Keratinocyte (primary cell): ENCODE measurements at regions not wholly inside any gene's neighbourhood (a gene's known extent, or its start where the extent isn't known, plus 50 kb on each side); places are given as distances from the start of the nearest gene placed in this dataset.

Source experiments
- DNase-seq: peaks from one replicate; pipeline ENCODE4 v3.0.0-alpha.2; 2011; ENCODE audit warnings: low read depth, missing footprints, low spot score
- FAIRE-seq: peaks from 2 replicates; lab custom pipeline; 2011; peaks lifted over from hg19 to GRCh38; lab: Jason Lieb, UNC
- H2AFZ ChIP-seq: 2 replicates; pipeline ENCODE4 v1.6.0; 2012; ENCODE audit warnings: low read length, control low read depth, inconsistent platforms; ENCODE audit not compliant: control insufficient read depth
- H3K27ac ChIP-seq: 2 replicates; pipeline ENCODE4 v1.5.1; 2011; ENCODE audit warnings: low read length; ENCODE audit not compliant: control insufficient read depth, insufficient read depth
- H3K27me3 ChIP-seq: 3 replicates; pipeline ENCODE4 v1.6.0; 2011; ENCODE audit warnings: low read length; ENCODE audit not compliant: control insufficient read depth, insufficient read depth; ENCODE audit errors: extremely low read depth
- H3K36me3 ChIP-seq, 2 experiments: 2 replicates in 1 of 2; 3 replicates in 1 of 2; pipeline ENCODE4 v1.5.1; 2011; ENCODE audit warnings: low read length in 2 of 2, mild to moderate bottlenecking in 1 of 2; ENCODE audit not compliant: control insufficient read depth in 2 of 2, insufficient read depth in 2 of 2; ENCODE audit errors: extremely low read depth in 1 of 2
- H3K4me1 ChIP-seq: 3 replicates; pipeline ENCODE4 v1.5.1; 2011; ENCODE audit warnings: low read length; ENCODE audit not compliant: control insufficient read depth, insufficient read depth; ENCODE audit errors: extremely low read depth
- H3K4me2 ChIP-seq: 3 replicates; pipeline ENCODE4 v1.6.0; 2011; ENCODE audit warnings: low read depth, low read length; ENCODE audit not compliant: control insufficient read depth, insufficient read depth; ENCODE audit errors: extremely low read depth
- H3K4me3 ChIP-seq, 3 experiments: fragments of 200-600 bp in 1 of 3; sonication (generic) in 1 of 3; 2 replicates in 2 of 3; 3 replicates in 1 of 3; pipeline ENCODE4 v1.5.1; 2011 to 2016; ENCODE audit warnings: low read length in 3 of 3, mild to moderate bottlenecking in 3 of 3, control low read depth in 2 of 3, inconsistent platforms in 1 of 3, low read depth in 1 of 3, mixed read lengths in 1 of 3, mixed run types in 1 of 3, moderate library complexity in 1 of 3; ENCODE audit not compliant: control insufficient read depth in 2 of 3, insufficient read depth in 2 of 3; ENCODE audit errors: extremely low read depth in 1 of 3
- H3K79me2 ChIP-seq: 2 replicates; pipeline ENCODE4 v1.6.0; 2012; ENCODE audit warnings: low read length; ENCODE audit not compliant: control insufficient read depth, insufficient read depth
- H3K9ac ChIP-seq: 3 replicates; pipeline ENCODE4 v1.6.0; 2011; ENCODE audit warnings: low read length; ENCODE audit not compliant: control insufficient read depth, insufficient read depth; ENCODE audit errors: extremely low read depth
- H3K9me1 ChIP-seq: 3 replicates; pipeline ENCODE4 v1.6.0; 2011; ENCODE audit warnings: low read length; ENCODE audit not compliant: control insufficient read depth, insufficient read depth; ENCODE audit errors: extremely low read depth
- H3K9me3 ChIP-seq: 2 replicates; pipeline ENCODE4 v1.5.1; 2012; ENCODE audit warnings: low read depth, low read length; ENCODE audit not compliant: control insufficient read depth
- H4K20me1 ChIP-seq: 3 replicates; pipeline ENCODE4 v1.6.0; 2011; ENCODE audit warnings: low read length; ENCODE audit not compliant: control insufficient read depth, insufficient read depth; ENCODE audit errors: extremely low read depth
- CTCF ChIP-seq, 3 experiments: IDR thresholded peaks in 1 of 3; conservative IDR thresholded peaks in 1 of 3; optimal IDR thresholded peaks in 1 of 3; 2 replicates in 2 of 3; 3 replicates in 1 of 3; pipeline versions ENCODE3 to v1.5.1; 2011; ENCODE audit warnings: low read length in 3 of 3, mild to moderate bottlenecking in 3 of 3, moderate library complexity in 2 of 3, control low read depth in 1 of 3, inconsistent platforms in 1 of 3; ENCODE audit not compliant: insufficient read depth in 2 of 3; ENCODE audit errors: extremely low read depth in 1 of 3
- EZH2 ChIP-seq: IDR thresholded peaks from one replicate; pipeline ENCODE4 v1.6.1; 2012; ENCODE audit warnings: inconsistent platforms, mild to moderate bottlenecking, low read length, moderate library complexity
- dilution Hi-C: fragments of 300-500 bp; cut with MboI; formaldehyde crosslinking; loops from one replicate; pipeline ENCODE4 v1.7.0; 2020; ENCODE audit warnings: low sequenced_read_pairs; ENCODE audit not compliant: extremely low pct_ligation_motif_present

GRCh38 chr4:100248476-100248875 lies 58.2 kb upstream of the DDIT4L start:
- H3K4me2 ChIP-seq = no peak overlapping the region
- H3K27me3 ChIP-seq = no peaks in the 10 kb centered on the region
- H3K4me3 ChIP-seq = no peak overlapping the region
- H2AFZ ChIP-seq = no peak overlapping the region
- H3K79me2 ChIP-seq = no peaks in the 10 kb centered on the region
- H3K4me1 ChIP-seq = no peaks in the 10 kb centered on the region
- no peaks in the 10 kb centered on the region for H3K9me3 ChIP-seq
- H3K36me3 ChIP-seq = no peaks in the 10 kb centered on the region
- no peak for DNase-seq
- H3K27ac ChIP-seq = no peak overlapping the region
- H4K20me1 ChIP-seq = no peaks in the 10 kb centered on the region
- FAIRE-seq = no peak
- dilution Hi-C loops = no loop called here
- H3K9me1 ChIP-seq = no peaks in the 10 kb centered on the region
- no peak for TF ChIP-seq EZH2
- no peak for TF ChIP-seq CTCF (optimal IDR thresholded peaks at IDR 0.05 in 1 of 3, IDR thresholded peaks at IDR 0.05 in 1 of 3, conservative IDR thresholded peaks at IDR 0.05 in 1 of 3; ENCODE audit: extremely low read depth in 1 of 3, insufficient read depth in 2 of 3, low read length in 3 of 3)
- H3K9ac ChIP-seq = no peak overlapping the region

- Histone ChIP-seq H3K27me3 (no peaks in the 10 kb centered on the region), H3K9me3 (no peaks in the 10 kb centered on the region), H3K4me2 (no peak overlapping the region), H4K20me1 (no peaks in the 10 kb centered on the region), H3K4me3 (no peak overlapping the region), H2AFZ (no peak overlapping the region), H3K4me1 (no peaks in the 10 kb centered on the region), H3K9me1 (no peaks in the 10 kb centered on the region), H3K36me3 (no peaks in the 10 kb centered on the region), H3K9ac (no peak overlapping the region), H3K27ac (no peak overlapping the region), H3K79me2 (no peaks in the 10 kb centered on the region)
- TF ChIP-seq EZH2 (no peak), CTCF (optimal IDR thresholded peaks at IDR 0.05 in 1 of 3, IDR thresholded peaks at IDR 0.05 in 1 of 3, conservative IDR thresholded peaks at IDR 0.05 in 1 of 3; ENCODE audit: extremely low read depth in 1 of 3, insufficient read depth in 2 of 3, low read length in 3 of 3) (no peak)
- no peak for DNase-seq
- no peak for FAIRE-seq
- dilution Hi-C loops = no loop called here
These were observed 56.4 kb upstream of the DDIT4L start for GRCh38 chr4:100246697-100247096.
